ENCODE measurements at regions not wholly inside any gene's neighbourhood (a gene's known extent, or its start where the extent isn't known, plus 50 kb on each side); places are given as distances from the start of the nearest gene placed in this dataset.

DNA sequence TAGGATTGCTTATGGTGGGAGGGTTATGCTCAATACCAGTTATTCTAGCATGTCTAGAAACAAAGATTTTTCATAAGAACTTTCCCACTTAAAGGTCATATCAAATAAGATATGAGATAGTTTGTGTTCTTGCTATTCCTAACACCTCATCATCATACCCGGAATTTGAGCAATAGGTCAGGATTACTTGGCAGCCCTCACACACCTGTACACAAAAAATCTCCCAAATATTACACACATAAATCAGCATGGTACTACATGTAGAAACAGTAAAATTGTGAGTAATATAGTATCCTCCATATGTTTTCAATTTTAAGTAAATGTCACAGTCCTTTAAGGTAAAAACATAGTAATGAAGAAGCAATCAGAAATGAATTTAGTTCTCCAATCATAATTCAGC lies 113.7 kb downstream of the SLC25A46 start:
- WGBS, 2 donors: 81 to 92% methylated on average over 1 of the region's 1 CpG
- H3K4me1 ChIP-seq (ENCODE audit: control insufficient read depth in 5 of 5, insufficient read depth in 5 of 5, low read length in 5 of 5): no peaks in the 10 kb centered on the region
- no peak for ATAC-seq (ENCODE audit: insufficient read depth, low FRiP score)
- no peak overlapping the region for H3K27ac ChIP-seq (ENCODE audit: low read depth in 1 of 2, low read length in 1 of 2)
- TF ChIP-seq, protein P1, sequence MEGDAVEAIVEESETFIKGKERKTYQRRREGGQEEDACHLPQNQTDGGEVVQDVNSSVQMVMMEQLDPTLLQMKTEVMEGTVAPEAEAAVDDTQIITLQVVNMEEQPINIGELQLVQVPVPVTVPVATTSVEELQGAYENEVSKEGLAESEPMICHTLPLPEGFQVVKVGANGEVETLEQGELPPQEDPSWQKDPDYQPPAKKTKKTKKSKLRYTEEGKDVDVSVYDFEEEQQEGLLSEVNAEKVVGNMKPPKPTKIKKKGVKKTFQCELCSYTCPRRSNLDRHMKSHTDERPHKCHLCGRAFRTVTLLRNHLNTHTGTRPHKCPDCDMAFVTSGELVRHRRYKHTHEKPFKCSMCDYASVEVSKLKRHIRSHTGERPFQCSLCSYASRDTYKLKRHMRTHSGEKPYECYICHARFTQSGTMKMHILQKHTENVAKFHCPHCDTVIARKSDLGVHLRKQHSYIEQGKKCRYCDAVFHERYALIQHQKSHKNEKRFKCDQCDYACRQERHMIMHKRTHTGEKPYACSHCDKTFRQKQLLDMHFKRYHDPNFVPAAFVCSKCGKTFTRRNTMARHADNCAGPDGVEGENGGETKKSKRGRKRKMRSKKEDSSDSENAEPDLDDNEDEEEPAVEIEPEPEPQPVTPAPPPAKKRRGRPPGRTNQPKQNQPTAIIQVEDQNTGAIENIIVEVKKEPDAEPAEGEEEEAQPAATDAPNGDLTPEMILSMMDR (IDR thresholded peaks at IDR 0.05; ENCODE audit: control extremely low read depth, extremely low read depth): no peak
- no peak overlapping the region for H3K9ac ChIP-seq (ENCODE audit: insufficient read depth in 1 of 2, low read length in 2 of 2)
- no peaks in the 10 kb centered on the region for H3K36me3 ChIP-seq (ENCODE audit: control insufficient read depth in 4 of 4, insufficient read depth in 4 of 4, low read length in 4 of 4)
- DNase-seq: no peak
- no peaks in the 10 kb centered on the region for H3K27me3 ChIP-seq (ENCODE audit: control insufficient read depth in 3 of 3, insufficient read depth in 3 of 3, low read length in 2 of 3)
- H3K9me3 ChIP-seq (ENCODE audit: control insufficient read depth in 4 of 4, insufficient read depth in 3 of 4, low read length in 3 of 4): no peaks in the 10 kb centered on the region
- H3K4me3 ChIP-seq: no peak overlapping the region

DNA sequence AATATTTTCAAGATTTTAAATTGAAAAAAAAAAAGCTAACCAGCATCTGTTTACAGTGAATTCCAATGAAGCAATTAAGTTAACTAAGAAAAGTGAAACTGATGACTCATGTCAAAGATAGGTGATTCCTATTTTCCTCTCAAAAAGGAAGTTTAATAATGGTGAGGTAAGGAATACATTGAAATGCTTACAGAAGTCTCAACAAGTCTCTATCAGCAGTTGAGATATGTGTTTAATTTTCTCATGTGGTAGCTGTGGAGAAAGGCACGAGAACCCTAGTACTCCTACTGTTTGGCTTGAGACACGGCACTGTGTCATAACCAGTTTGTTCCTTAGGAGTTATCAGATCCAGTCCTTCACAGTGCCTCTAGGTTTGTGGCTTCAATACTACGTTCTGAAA lies 114.5 kb downstream of the SLC25A46 start:
- Histone ChIP-seq H3K36me3 (ENCODE audit: control insufficient read depth in 4 of 4, insufficient read depth in 4 of 4, low read length in 4 of 4) (no peaks in the 10 kb centered on the region), H3K4me3 (no peak overlapping the region), H3K27ac (ENCODE audit: low read depth in 1 of 2, low read length in 1 of 2) (no peak overlapping the region), H3K9ac (ENCODE audit: insufficient read depth in 1 of 2, low read length in 2 of 2) (no peak overlapping the region), H3K27me3 (ENCODE audit: control insufficient read depth in 3 of 3, insufficient read depth in 3 of 3, low read length in 2 of 3) (no peaks in the 10 kb centered on the region), H3K9me3 (ENCODE audit: control insufficient read depth in 4 of 4, insufficient read depth in 3 of 4, low read length in 3 of 4) (no peaks in the 10 kb centered on the region), H3K4me1 (ENCODE audit: control insufficient read depth in 5 of 5, insufficient read depth in 5 of 5, low read length in 5 of 5) (no peaks in the 10 kb centered on the region)
- TF ChIP-seq, protein P1 (IDR thresholded peaks at IDR 0.05; ENCODE audit: control extremely low read depth, extremely low read depth): no peak
- WGBS, 2 donors: 70 to 76% methylated on average over 3 of the region's 3 CpGs
- no peak for ATAC-seq (ENCODE audit: insufficient read depth, low FRiP score)
- no peak for DNase-seq

DNA sequence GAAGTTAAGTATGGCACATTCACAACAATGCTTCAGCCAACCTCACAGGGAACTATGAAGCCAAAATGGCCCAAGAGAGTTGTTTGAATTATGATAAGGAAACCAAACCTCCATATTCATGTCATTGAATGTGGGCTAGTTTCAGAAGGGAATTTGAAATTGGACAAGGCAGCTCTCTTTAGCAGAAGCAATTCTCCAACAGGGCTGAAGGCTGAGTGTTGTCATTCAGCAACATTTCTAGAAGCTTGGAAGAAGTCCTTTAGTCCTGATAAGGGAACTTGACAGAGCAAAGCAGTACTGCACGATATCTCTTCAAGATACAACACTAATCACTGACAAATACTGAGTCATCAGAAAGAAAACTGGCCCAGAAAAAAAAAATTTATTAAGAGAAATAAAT lies 115.4 kb downstream of the SLC25A46 start:
- WGBS, 2 donors: 43 to 80% methylated on average over 1 of the region's 1 CpG
- H3K27ac ChIP-seq (ENCODE audit: low read depth in 1 of 2, low read length in 1 of 2): no peak overlapping the region
- no peaks in the 10 kb centered on the region for H3K4me1 ChIP-seq (ENCODE audit: control insufficient read depth in 5 of 5, insufficient read depth in 5 of 5, low read length in 5 of 5)
- H3K36me3 ChIP-seq (ENCODE audit: control insufficient read depth in 4 of 4, insufficient read depth in 4 of 4, low read length in 4 of 4): no peaks in the 10 kb centered on the region
- no peak for DNase-seq
- no peak overlapping the region for H3K9ac ChIP-seq (ENCODE audit: insufficient read depth in 1 of 2, low read length in 2 of 2)
- H3K9me3 ChIP-seq (ENCODE audit: control insufficient read depth in 4 of 4, insufficient read depth in 3 of 4, low read length in 3 of 4): no peaks in the 10 kb centered on the region
- no peak for ATAC-seq (ENCODE audit: insufficient read depth, low FRiP score)
- H3K4me3 ChIP-seq: no peak overlapping the region
- TF ChIP-seq, protein P1 (IDR thresholded peaks at IDR 0.05; ENCODE audit: control extremely low read depth, extremely low read depth): no peak
- H3K27me3 ChIP-seq (ENCODE audit: control insufficient read depth in 3 of 3, insufficient read depth in 3 of 3, low read length in 2 of 3): no peaks in the 10 kb centered on the region

DNA sequence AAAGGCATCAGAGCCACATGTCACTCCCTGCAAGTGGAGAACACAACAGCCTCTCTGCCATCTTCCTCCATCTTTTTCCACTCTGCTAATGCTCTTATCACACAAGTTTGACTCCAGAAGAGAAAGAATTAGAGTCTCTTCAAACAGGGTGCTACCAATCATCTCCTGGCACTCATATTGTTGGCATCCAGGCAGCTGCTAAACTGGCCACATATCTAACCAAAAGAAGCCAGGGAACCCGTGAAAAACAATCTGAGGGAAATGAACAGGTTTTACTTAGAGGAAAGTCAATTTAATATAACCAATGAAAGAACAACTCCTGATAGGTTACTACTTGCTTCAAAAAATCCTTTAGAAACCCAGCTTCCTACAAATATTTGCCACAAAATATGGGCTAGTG lies 117.2 kb downstream of the SLC25A46 start:
- Histone ChIP-seq H3K4me3 (no peak overlapping the region), H3K9me3 (ENCODE audit: control insufficient read depth in 4 of 4, insufficient read depth in 3 of 4, low read length in 3 of 4) (no peaks in the 10 kb centered on the region), H3K27me3 (ENCODE audit: control insufficient read depth in 3 of 3, insufficient read depth in 3 of 3, low read length in 2 of 3) (no peaks in the 10 kb centered on the region), H3K27ac (ENCODE audit: low read depth in 1 of 2, low read length in 1 of 2) (no peak overlapping the region), H3K4me1 (ENCODE audit: control insufficient read depth in 5 of 5, insufficient read depth in 5 of 5, low read length in 5 of 5) (no peaks in the 10 kb centered on the region), H3K9ac (ENCODE audit: insufficient read depth in 1 of 2, low read length in 2 of 2) (no peak overlapping the region), H3K36me3 (ENCODE audit: control insufficient read depth in 4 of 4, insufficient read depth in 4 of 4, low read length in 4 of 4) (no peaks in the 10 kb centered on the region)
- TF ChIP-seq, protein P1 (IDR thresholded peaks at IDR 0.05; ENCODE audit: control extremely low read depth, extremely low read depth): no peak
- WGBS, 2 donors: 77 to 83% methylated on average over 1 of the region's 1 CpG
- no peak for DNase-seq
- no peak for ATAC-seq (ENCODE audit: insufficient read depth, low FRiP score)
